ENCODE measurements at regions not wholly inside any gene's neighbourhood (a gene's known extent, or its start where the extent isn't known, plus 50 kb on each side); places are given as distances from the start of the nearest gene placed in this dataset.

DNA sequence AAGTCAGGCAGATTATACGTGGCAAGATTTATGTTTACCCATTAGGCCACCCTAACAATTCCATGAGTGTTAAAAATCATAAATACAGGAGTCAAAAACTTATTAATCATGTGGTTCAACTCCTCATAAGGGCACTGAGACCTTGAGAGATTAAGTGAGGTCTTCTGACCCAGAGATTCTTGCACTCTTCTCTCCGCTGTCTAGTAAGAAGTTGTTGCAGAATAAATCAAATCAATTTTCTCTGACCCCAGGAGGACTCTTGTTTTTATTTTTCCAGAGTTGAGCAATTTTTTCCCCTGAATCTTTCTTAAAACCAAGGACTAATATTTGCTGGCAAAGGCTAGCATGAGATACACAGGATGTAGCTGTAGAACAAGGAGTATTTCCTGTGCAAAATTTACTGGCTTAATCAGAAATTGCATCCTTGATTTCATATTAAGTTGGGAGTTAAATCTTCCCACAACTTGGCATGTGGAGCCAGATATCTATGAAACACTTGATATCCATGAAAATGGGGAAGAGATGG, 90.9 kb upstream of the PTHLH start:
- Histone ChIP-seq H3K27ac (replicated peaks) (no peak overlapping the region), H3K4me3 (no peak overlapping the region), H3K27me3 (ENCODE audit: low read depth) (no peaks in the 10 kb centered on the region), H3K9me3 (replicated peaks) (no peaks in the 10 kb centered on the region), H3K4me1 (no peaks in the 10 kb centered on the region), H3K36me3 (no peaks in the 10 kb centered on the region)
- no peak for DNase-seq
- TF ChIP-seq CTCF (IDR thresholded peaks at IDR 0.05; ENCODE audit: borderline replicate concordance), result no peak
- intact Hi-C loops (cut with micrococcal nuclease), result no loop called here

GRCh38 chr12:28065374-28065773, 92.8 kb upstream of the PTHLH start:
- no peaks in the 10 kb centered on the region for H3K4me1 ChIP-seq
- no peak for DNase-seq
- TF ChIP-seq CTCF (IDR thresholded peaks at IDR 0.05; ENCODE audit: borderline replicate concordance), result no peak
- intact Hi-C loops (cut with micrococcal nuclease), result no loop called here
- no peaks in the 10 kb centered on the region for H3K36me3 ChIP-seq
- H3K27ac ChIP-seq (replicated peaks), result no peak overlapping the region
- H3K9me3 ChIP-seq (replicated peaks), result peaks cover 2% of the 10 kb centered on the region
- H3K27me3 ChIP-seq (ENCODE audit: low read depth), result no peaks in the 10 kb centered on the region
- H3K4me3 ChIP-seq, result no peak overlapping the region

DNA sequence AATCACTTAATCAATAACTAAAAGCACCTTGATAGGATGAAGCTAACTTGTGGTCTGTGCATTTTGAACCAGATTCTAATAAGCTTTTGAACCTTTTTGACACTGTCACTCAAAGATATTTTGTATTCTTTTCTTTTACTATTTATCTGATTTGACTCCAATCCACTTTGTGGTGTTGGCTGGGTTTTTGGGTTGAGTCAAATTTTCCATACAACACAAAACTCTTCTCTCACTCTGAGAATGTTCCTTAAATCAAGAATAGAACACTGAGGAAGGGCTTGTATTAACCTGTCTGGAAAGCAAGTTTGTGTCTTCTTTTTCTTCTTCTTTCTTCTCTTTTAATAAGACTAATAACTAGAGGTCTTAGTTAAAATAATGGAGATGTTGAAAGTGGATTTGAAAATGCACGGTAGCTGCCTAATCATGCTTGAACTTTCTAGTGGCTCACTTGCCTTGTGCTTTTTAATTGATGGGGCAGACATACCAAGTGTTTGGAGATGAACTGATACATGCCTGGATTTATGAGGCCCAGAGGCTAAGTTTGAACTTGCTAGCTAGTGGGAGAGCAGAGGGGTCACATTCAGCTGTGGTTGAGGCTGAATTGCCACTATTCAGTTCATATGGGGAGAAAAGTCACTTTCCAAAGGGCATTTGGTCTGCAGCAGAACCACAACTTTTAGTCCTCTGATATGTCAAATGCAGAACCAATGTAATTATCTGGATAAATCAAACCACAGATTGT, 93.5 kb upstream of the PTHLH start:
- no peak overlapping the region for H3K27ac ChIP-seq (replicated peaks)
- no peak for DNase-seq
- H3K27me3 ChIP-seq (ENCODE audit: low read depth), result no peaks in the 10 kb centered on the region
- no peaks in the 10 kb centered on the region for H3K36me3 ChIP-seq
- no peaks in the 10 kb centered on the region for H3K4me1 ChIP-seq
- peaks cover 9% of the 10 kb centered on the region for H3K9me3 ChIP-seq (replicated peaks)
- intact Hi-C loops (cut with micrococcal nuclease), result no loop called here
- no peak for TF ChIP-seq CTCF (IDR thresholded peaks at IDR 0.05; ENCODE audit: borderline replicate concordance)
- no peak overlapping the region for H3K4me3 ChIP-seq

- peaks cover 17% of the 10 kb centered on the region for H3K9me3 ChIP-seq (replicated peaks)
- no peaks in the 10 kb centered on the region for H3K27me3 ChIP-seq (ENCODE audit: low read depth)
- H3K4me1 ChIP-seq, result no peaks in the 10 kb centered on the region
- TF ChIP-seq CTCF (IDR thresholded peaks at IDR 0.05; ENCODE audit: borderline replicate concordance), result no peak
- intact Hi-C loops (cut with micrococcal nuclease), result no loop called here
- no peaks in the 10 kb centered on the region for H3K36me3 ChIP-seq
- DNase-seq, result no peak
- H3K4me3 ChIP-seq, result no peak overlapping the region
- H3K27ac ChIP-seq (replicated peaks), result no peak overlapping the region
Measured at GRCh38 chr12:28066879-28067278, 94.3 kb upstream of the PTHLH start.

GRCh38 chr12:28068467-28068866, 95.9 kb upstream of the PTHLH start:
- Histone ChIP-seq H3K4me3 (no peak overlapping the region), H3K9me3 (replicated peaks) (peaks cover 33% of the 10 kb centered on the region), H3K4me1 (no peaks in the 10 kb centered on the region), H3K36me3 (no peaks in the 10 kb centered on the region), H3K27ac (replicated peaks) (no peak overlapping the region), H3K27me3 (ENCODE audit: low read depth) (no peaks in the 10 kb centered on the region)
- intact Hi-C loops (cut with micrococcal nuclease), result no loop called here
- no peak for DNase-seq
- TF ChIP-seq CTCF (IDR thresholded peaks at IDR 0.05; ENCODE audit: borderline replicate concordance), result no peak
